Testis (tissue), 2 donors: ENCODE measurements at regions not wholly inside any gene's neighbourhood (a gene's known extent, or its start where the extent isn't known, plus 50 kb on each side); places are given as distances from the start of the nearest gene placed in this dataset.

Experiments
- DNase-seq: peaks from one replicate; pipeline ENCODE4 v3.0.0-alpha.2; 2019
- H3K27ac ChIP-seq, 2 donors: fragments of 200-600 bp; sonication (generic); one replicate each; pipeline ENCODE4 v1.5.1; 2019
- H3K27me3 ChIP-seq: fragments of 200-600 bp; sonication (generic); one replicate; pipeline ENCODE4 v1.5.1; 2019
- H3K36me3 ChIP-seq: fragments of 200-600 bp; sonication (generic); one replicate; pipeline ENCODE4 v1.5.1; 2017; ENCODE audit warnings: low read depth; ENCODE audit errors: missing control alignments
- H3K4me1 ChIP-seq: fragments of 200-600 bp; sonication (generic); one replicate; pipeline ENCODE4 v1.5.1; 2019
- H3K4me3 ChIP-seq, 2 donors: fragments of 200-600 bp; sonication (generic); one replicate each; pipeline ENCODE4 v1.5.1; 2017 to 2019
- H3K9me3 ChIP-seq: fragments of 200-600 bp; sonication (generic); one replicate; pipeline ENCODE4 v1.5.1; 2017
- POLR2A ChIP-seq: fragments of 450-650 bp; IDR thresholded peaks from one replicate; pipeline ENCODE4 v1.6.1; 2017; ENCODE audit warnings: antibody characterized with exemption, mild to moderate bottlenecking, moderate library complexity
- WGBS, 2 donors: methylation state at CpG; one replicate each; pipeline ENCODE4 v1.1.5; 2018; 5-methylcytosine and 5-hydroxymethylcytosine counted together
- intact Hi-C: fragments of 100-400 bp; cut with DNase I; formaldehyde crosslinking; loops from one replicate; pipeline ENCODE4 v1.15.1; 2023; ENCODE audit warnings: low total_unique reads
- TF ChIP-seq, protein P1 (sequence below), 3 experiments: fragments of 450-650 bp in 2 of 3; fragments of 200-600 bp in 1 of 3; sonication (generic) in 1 of 3; IDR thresholded peaks; one replicate each; pipeline ENCODE4 v1.5.1; 2016 to 2019; ENCODE audit warnings: antibody characterized with exemption in 3 of 3, mild to moderate bottlenecking in 2 of 3, moderate library complexity in 1 of 3

DNA sequence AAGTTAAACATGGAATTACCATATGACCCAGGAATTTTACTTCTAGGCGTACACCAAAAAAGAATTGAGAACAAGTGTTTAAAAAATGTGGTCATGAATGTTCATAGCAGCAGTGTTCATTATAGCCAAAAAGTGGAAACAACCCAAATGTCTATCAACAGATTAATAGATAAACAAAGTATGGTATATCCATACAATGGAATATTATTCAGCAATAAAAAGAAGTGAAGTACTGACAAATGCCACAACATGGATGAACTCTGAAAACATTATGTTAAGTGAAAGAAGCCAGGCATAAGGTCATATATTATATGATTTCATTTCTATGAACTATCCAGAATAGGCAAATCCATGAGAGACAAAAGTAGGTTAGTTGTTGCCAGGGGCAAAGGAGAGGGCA is 141.7 kb upstream of the NAV2 start:
- 95 to 97% methylated on average over 1 of the region's 1 CpG for WGBS, 2 donors
- no peak overlapping the region for H3K27ac ChIP-seq

GRCh38 chr11:19567996-19568395 is 144.6 kb upstream of the NAV2 start:
- intact Hi-C loops, result no loop called here

More for the DNA sequence above, 141.7 kb upstream of the NAV2 start:
- Histone ChIP-seq H3K4me3 (no peak overlapping the region), H3K9me3 (no peaks in the 10 kb centered on the region), H3K36me3 (no peaks in the 10 kb centered on the region), H3K27me3 (no peaks in the 10 kb centered on the region), H3K4me1 (no peaks in the 10 kb centered on the region)
- intact Hi-C loops, result no loop called here
- DNase-seq, result no peak
- TF ChIP-seq POLR2A, result no peak
- TF ChIP-seq, protein P1, sequence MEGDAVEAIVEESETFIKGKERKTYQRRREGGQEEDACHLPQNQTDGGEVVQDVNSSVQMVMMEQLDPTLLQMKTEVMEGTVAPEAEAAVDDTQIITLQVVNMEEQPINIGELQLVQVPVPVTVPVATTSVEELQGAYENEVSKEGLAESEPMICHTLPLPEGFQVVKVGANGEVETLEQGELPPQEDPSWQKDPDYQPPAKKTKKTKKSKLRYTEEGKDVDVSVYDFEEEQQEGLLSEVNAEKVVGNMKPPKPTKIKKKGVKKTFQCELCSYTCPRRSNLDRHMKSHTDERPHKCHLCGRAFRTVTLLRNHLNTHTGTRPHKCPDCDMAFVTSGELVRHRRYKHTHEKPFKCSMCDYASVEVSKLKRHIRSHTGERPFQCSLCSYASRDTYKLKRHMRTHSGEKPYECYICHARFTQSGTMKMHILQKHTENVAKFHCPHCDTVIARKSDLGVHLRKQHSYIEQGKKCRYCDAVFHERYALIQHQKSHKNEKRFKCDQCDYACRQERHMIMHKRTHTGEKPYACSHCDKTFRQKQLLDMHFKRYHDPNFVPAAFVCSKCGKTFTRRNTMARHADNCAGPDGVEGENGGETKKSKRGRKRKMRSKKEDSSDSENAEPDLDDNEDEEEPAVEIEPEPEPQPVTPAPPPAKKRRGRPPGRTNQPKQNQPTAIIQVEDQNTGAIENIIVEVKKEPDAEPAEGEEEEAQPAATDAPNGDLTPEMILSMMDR (IDR thresholded peaks at IDR 0.05), result no peak

DNA sequence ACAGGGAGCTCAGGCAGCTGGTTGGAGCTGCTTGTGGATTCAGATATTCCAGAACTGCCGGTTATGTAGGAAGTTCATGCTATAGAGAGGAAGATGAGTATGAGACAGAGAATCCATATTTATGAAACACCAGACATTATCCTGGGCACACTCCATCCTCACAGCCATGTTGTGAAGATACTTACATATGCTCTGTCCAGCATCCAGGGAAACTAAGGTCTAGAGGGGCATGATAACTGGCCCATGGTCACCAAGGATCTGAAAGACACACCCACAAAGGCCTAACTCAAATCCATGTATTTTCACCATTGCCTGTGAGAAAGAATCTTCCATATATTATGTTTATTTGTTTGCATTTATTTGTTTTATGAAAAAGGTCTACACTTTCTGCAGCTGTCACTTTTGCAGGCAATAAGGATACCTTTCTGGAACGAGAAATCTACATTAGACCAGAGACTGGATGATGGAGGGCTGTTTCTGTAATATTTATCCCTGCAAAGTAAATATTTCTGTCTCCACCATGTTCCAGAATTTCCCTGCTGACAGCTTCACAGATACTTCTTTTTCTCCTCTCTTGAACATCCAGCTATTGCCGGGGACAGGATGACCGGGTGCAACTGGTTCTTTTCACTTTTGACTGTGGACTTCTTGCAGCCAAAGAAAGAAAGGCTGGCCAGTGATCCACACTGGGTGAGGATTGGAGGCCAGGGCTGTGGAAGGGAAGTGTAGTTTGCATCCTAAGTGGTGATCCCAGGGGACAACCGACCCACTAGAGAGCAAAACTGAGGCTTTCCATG is 145.9 kb upstream of the NAV2 start:
- no peaks in the 10 kb centered on the region for H3K36me3 ChIP-seq
- H3K9me3 ChIP-seq, result no peaks in the 10 kb centered on the region
- H3K4me3 ChIP-seq, result no peak overlapping the region
- H3K27me3 ChIP-seq, result no peaks in the 10 kb centered on the region
- intact Hi-C loops, result no loop called here
- 81 to 85% methylated on average over 5 of the region's 5 CpGs for WGBS, 2 donors
- no peaks in the 10 kb centered on the region for H3K4me1 ChIP-seq
- no peak overlapping the region for H3K27ac ChIP-seq
- TF ChIP-seq, protein P1 (IDR thresholded peaks at IDR 0.05), result no peak
- no peak for TF ChIP-seq POLR2A
- DNase-seq, result no peak

More at GRCh38 chr11:19567996-19568395, 144.6 kb upstream of the NAV2 start:
- Histone ChIP-seq H3K27ac (no peak overlapping the region), H3K4me1 (no peaks in the 10 kb centered on the region), H3K4me3 (no peak overlapping the region), H3K27me3 (no peaks in the 10 kb centered on the region), H3K36me3 (no peaks in the 10 kb centered on the region), H3K9me3 (no peaks in the 10 kb centered on the region)
- TF ChIP-seq, protein P1 (IDR thresholded peaks at IDR 0.05), result no peak
- no peak for TF ChIP-seq POLR2A
- DNase-seq, result no peak
- WGBS, 2 donors, result 98 to 100% methylated on average over 3 of the region's 3 CpGs

- TF ChIP-seq POLR2A, result no peak
- TF ChIP-seq, protein P1 (IDR thresholded peaks at IDR 0.05), result no peak
- H3K4me1 ChIP-seq, result no peaks in the 10 kb centered on the region
- H3K4me3 ChIP-seq, result no peak overlapping the region
- no peaks in the 10 kb centered on the region for H3K36me3 ChIP-seq
- H3K27me3 ChIP-seq, result no peaks in the 10 kb centered on the region
- WGBS, 2 donors, result 92 to 94% methylated on average over 7 of the region's 7 CpGs
- intact Hi-C loops, result no loop called here
- DNase-seq, result no peak
- no peaks in the 10 kb centered on the region for H3K9me3 ChIP-seq
- no peak overlapping the region for H3K27ac ChIP-seq
These were observed 147.0 kb upstream of the NAV2 start for GRCh38 chr11:19565639-19566038.

GRCh38 chr11:19562156-19562555 is 150.5 kb upstream of the NAV2 start:
- no peaks in the 10 kb centered on the region for H3K4me1 ChIP-seq
- no peaks in the 10 kb centered on the region for H3K9me3 ChIP-seq
- DNase-seq, result no peak
- no peak overlapping the region for H3K4me3 ChIP-seq
- no peak for TF ChIP-seq POLR2A
- TF ChIP-seq, protein P1 (IDR thresholded peaks at IDR 0.05), result no peak
- H3K27me3 ChIP-seq, result no peaks in the 10 kb centered on the region
- no peaks in the 10 kb centered on the region for H3K36me3 ChIP-seq
- intact Hi-C loops, result loop anchor here (5.0 kb wide), 1 partner anchor 180 kb away; no protein-coding TSS in a partner anchor
- no peak overlapping the region for H3K27ac ChIP-seq
- WGBS, 2 donors, result 95 to 100% methylated on average over 4 of the region's 4 CpGs
